ENCODE measurements at regions not wholly inside any gene's neighbourhood (a gene's known extent, or its start where the extent isn't known, plus 50 kb on each side); places are given as distances from the start of the nearest gene placed in this dataset.

DNA sequence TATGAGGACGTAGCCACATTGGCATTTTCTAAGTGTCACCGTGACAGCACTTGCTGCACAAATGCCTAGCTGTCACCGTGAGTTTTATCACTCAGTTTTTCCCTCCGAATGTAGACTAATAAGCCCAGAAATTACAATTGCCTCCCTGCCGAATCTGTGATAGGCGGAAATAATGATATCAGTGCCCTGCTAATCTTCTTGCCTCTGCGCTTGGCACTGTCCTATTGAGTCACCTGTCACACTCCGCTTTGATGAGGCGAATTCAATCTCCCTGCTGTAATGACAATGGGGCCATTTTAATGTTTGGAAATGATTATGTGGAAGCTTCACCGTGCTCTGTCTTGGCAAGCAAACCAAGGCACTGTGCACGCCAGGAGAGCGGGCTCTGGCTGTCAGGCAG lies 112.8 kb downstream of the LINC00237 start:
- DNase-seq (ENCODE audit: low read depth in 2 of 3, low spot score in 1 of 3): no peak

DNA sequence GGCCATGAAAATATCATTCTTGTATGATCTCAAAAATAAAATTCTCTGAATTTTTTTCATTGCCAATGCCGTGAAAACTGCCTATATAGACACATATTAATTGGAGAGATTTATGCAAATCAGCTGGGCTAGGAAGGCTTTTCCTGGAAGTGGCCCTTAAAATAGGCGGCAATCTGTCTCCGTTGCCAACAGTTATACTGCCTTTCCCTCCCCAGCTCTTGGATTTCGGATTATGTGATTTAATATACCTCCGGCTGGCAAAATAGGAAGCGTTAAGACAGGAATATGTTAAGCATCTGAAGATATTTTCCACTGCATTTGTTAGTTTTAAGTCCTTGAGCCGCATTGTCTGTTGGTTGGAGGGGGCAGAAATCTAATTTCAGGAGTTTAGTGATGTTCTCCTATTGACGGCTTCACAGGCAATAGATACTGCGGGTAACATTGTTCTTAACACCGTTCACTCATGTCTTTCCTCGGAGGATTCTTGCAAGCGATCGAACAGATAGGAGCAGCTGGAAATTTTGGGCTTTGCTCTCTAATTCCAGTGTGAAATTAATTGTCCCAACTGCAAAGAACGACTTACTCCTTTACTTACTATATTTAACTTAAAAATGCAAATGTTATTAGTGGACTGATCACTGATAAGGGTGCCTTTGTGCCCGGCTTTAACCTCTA lies 113.3 kb downstream of the LINC00237 start:
- no peak for DNase-seq (ENCODE audit: low read depth in 2 of 3, low spot score in 1 of 3)

DNA sequence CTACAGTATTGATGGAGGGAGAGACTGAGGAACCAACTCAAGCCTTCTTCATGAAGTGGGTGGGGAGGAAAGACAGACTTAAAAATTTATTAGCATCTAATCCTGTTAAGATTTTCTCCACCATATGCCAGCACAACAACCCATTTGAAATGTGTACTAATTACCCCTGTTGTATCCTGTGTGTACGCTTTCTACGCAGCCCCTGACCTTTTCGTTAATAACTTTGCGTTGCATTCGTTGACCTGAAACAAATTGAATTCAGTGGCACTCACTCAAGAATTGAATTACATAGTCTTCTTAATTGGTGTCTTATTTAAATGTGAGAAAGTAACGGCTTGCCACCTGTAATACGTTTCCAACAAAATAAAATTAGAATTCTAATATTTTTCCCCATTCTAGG lies 113.9 kb downstream of the LINC00237 start:
- DNase-seq (ENCODE audit: low read depth in 2 of 3, low spot score in 1 of 3): no peak

DNA sequence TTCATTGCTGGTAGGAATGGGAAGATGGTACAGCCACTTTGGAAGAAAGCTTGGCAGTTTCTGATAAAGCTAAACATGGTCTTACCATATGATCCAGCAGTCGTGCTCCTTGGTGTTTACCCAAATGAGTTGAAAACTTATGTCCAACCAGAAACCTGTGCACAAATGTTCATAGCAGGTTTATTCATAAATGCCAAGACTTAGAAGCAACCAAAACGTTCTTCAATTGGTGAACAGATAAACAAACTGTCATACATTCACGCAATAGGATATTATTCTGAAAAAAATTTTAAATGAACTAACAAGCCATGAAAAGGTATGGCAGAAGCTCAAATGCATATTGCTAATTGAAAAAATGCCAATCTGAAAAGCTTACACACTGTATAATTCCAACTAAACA lies 117.1 kb downstream of the LINC00237 start:
- DNase-seq (ENCODE audit: low read depth in 2 of 3, low spot score in 1 of 3): no peak

DNA sequence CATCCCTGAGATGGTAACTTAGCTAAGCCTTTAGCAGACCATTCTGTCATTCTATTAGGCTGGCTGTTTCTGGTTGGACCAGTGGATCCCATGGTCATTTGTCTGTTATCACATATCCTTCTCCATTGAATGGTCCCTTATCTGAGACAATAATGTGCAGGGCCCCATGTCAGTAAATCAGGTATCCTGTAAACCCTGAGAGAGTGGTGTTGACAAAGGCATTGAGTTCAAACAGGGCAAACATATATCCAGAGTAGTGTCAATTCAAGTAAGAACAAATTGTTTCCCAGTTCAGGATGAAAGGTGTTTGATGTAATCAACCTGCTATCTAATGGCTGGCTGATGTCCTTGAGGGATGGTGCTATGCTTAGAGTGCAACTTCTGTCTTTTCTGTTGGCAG lies 126.2 kb downstream of the LINC00237 start:
- DNase-seq (ENCODE audit: low read depth in 2 of 3, low spot score in 1 of 3): no peak

DNA sequence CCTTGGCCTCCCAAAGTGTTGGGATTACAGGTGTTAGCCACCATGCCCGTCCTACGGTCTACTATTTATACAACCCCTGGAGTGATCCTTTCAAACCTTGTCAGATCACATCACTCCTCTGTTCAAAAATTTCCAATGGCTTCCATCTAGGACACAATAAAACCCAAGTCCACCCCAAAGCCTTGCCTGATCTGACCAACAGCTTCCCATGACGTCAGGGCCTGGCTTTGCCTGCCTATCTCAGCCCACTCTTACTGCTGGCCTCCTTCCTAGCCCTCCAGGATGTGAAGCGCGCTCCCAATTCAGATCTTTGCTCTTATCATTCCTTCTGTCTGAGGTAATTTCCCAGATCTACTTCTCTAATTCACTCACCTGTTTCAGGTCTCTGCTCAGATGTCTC lies 128.4 kb downstream of the LINC00237 start:
- no peak for DNase-seq (ENCODE audit: low read depth in 2 of 3, low spot score in 1 of 3)

DNA sequence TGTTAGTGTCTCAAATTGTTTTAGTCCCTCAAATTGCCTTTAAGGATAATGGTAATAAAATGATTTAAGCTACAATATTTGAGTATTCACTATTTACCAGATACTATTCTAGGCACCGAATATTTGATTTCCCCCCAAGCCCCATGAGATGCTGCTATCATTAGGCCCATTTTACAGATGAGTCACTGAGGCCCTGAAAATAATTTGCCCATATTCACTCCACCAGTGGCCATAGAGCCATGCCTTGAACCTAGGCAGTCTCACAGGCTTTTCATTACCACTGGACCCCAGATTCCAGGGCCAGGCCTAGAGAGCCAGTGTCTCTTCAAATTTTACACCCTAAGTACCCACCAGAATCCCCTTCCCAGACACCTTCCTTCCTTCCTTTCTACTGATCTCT lies 133.7 kb downstream of the LINC00237 start:
- DNase-seq (ENCODE audit: low read depth in 2 of 3, low spot score in 1 of 3): no peak

DNA sequence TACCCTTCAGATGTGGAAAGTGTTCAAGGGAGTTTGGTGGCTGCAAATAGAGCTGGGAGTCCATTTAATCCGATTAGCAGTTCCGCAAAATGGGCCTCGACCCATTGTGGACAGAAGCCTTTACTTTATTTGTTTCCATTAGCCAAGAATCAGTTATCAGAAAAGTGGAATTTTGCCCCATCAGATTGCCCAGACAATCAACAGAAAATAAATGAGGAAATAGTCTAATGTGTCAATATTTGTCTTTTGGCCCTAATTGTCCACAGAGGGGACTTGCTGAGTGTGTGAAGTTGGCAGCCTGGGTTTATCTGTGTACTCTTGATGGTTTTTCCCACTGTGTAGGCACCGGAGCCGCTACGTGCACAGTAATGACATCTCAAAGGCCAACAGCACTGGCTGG lies 134.3 kb downstream of the LINC00237 start:
- no peak for DNase-seq (ENCODE audit: low read depth in 2 of 3, low spot score in 1 of 3)

DNA sequence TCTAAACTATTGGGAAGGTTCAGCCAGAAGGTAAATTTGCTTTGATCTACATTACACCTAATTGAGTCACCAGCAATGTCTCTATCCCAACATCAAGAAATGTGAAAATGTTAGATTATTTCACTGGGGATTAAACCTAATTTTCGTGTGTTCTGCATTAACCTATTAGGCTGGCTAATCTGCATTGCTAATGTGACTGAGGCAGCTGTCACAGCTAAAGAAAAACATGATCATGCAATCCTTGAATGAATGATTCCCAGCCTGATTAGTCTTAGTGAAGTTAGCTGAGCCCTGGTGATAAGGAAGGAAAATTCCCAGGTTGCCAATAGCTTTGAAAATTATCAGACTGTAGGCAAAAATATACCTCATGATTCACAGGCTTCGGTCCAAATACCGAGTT lies 135.3 kb downstream of the LINC00237 start:
- DNase-seq (ENCODE audit: low read depth in 2 of 3, low spot score in 1 of 3): no peak

DNA sequence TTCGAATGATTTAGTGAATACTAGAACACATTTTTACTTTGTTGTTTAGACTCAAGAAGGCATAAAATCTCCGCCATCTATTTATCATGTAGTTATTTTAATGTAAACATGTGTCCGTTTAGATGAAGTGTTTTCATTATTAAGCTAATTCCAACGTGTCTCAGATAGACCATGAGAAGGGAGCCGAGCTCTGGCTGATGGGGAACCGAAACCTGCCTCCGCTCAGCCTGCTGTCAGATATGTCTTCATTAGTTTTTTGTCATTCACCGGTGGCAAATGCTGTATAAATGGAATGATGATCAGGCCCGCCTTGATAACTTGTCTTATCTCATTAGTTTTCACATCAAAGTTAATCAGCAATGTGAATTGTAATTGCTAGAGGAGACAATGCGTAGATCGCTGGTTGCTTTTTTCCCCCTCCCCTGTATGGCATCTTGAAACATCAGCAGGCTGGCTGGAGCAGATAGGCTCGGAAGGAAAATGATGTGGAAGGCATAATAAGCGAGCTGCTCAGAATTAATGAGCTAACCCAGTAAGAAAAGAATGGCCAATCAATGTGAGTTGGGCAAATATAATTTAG lies 136.4 kb downstream of the LINC00237 start:
- DNase-seq (ENCODE audit: low read depth in 2 of 3, low spot score in 1 of 3): no peak

DNA sequence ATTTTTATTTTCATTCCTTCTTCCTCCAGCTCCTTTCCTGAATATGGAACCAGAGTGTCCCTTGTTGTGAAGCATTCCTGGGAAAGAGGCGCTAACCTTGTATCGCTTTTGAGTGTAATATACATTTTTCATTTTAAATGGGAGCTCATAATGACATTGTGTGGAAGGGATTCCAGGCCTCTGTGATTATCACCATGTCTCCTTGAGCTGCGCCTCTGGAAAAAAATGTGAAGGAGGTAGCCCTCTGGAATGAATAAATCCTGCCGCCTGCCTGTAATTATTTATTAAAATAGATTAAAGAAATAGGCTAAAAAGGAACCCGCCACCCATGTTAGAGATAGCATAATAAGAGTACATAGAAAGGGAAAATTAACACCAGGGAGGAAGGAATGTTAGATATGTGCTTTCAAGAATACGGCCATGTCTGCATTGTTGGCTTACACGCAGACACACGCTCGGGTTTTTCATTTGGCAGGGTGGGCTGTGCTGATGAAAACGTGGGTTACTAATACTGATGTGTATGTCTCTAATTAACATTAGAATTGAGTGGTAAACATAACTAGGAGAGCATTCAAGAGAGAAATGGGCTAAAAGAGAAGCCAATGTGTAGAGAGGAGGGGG lies 138.5 kb downstream of the LINC00237 start:
- no peak for DNase-seq (ENCODE audit: low read depth in 2 of 3, low spot score in 1 of 3)

DNA sequence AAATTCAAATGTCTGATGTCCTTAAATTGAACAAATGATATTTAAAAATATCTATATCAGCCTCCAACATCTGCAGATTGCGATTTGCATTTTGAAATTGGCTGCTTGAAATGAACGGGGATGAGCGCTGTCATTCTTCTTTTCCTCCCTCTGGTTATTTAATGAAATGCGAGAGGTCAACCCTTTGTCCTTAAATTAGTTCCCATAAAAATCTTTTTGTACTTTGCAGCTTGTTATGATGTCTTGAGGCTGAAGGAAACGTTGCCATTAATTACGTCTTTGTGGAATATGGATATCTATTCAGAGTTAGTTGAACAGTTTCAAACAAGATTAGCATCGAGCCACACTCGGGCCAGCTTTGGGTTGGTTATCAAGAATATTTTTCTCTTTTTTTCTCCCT lies 140.0 kb downstream of the LINC00237 start:
- no peak for DNase-seq (ENCODE audit: low read depth in 2 of 3, low spot score in 1 of 3)

DNA sequence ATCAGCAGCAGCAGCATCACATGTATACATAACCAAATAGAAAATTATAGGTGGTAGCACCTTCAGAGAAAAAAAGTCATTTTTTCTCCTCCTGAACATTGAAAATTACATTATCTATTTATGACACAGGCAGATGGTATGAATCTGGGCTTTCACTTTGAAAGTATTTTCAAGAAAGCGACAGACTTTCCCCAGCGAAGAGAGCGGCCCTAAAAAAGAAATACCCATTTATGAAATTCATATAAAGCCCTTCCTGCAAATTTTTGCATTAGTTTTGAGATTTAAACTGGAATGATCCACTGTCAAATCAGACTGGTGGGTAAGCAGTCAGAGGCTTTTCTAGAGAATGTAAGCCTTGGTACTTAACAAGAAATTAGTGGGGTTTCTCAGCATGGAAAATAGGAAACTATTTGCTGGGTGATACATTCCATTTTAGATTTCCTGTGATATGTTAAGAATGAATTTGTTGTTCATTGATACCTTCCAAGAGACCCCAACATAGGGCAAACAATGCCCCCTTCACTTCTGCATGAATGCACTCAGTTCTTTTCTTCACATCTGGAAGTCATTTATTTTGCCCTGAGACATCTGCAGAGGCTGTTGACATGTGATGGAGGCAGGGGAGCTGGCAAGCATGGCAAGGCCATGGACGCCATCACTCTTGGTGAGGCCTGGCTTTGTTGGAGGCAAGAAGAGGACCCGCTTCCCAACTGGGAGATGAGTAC lies 147.0 kb downstream of the LINC00237 start:
- DNase-seq (ENCODE audit: low read depth in 2 of 3, low spot score in 1 of 3): no peak

DNA sequence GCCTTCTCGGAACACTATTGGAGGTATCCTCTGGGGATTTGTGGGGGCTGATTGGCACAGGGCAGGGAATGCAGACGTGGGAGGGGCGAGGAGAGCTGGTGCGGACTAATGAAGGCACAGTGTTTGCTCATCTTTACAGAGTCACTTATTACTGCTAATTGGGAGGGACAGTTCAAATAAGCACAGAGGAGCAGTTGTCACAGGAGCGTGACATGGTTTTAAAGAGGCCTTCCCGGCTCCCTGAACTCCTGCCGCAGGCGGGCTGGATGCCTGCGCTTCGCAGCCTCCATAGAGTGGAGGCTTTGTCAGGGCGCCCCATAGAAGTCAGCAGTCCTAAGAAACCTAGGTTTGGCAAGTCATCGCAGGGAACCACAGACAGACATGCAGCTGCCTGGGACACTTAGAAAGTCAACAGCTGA lies 149.6 kb downstream of the LINC00237 start:
- no peak for DNase-seq (ENCODE audit: low read depth in 2 of 3, low spot score in 1 of 3)

DNA sequence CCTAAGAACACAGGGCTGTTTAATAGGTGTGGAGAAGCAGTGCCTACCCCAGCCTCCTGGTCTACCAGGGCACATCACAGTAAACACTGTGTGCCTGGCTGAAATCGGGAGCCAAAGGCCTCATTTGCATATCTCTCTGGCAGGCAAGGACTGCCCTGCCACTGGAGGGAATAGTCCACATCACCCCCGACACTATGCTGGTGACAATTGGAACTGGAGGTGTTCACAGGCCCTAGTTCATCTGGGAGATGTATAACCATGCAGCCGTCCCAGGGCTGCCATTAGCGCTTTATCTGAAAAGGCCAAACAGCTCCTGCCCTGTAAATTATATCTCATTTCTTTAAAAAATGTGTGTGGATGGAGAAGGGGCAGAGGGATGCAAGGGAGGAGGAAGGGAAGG lies 150.3 kb downstream of the LINC00237 start:
- no peak for DNase-seq (ENCODE audit: low read depth in 2 of 3, low spot score in 1 of 3)

DNA sequence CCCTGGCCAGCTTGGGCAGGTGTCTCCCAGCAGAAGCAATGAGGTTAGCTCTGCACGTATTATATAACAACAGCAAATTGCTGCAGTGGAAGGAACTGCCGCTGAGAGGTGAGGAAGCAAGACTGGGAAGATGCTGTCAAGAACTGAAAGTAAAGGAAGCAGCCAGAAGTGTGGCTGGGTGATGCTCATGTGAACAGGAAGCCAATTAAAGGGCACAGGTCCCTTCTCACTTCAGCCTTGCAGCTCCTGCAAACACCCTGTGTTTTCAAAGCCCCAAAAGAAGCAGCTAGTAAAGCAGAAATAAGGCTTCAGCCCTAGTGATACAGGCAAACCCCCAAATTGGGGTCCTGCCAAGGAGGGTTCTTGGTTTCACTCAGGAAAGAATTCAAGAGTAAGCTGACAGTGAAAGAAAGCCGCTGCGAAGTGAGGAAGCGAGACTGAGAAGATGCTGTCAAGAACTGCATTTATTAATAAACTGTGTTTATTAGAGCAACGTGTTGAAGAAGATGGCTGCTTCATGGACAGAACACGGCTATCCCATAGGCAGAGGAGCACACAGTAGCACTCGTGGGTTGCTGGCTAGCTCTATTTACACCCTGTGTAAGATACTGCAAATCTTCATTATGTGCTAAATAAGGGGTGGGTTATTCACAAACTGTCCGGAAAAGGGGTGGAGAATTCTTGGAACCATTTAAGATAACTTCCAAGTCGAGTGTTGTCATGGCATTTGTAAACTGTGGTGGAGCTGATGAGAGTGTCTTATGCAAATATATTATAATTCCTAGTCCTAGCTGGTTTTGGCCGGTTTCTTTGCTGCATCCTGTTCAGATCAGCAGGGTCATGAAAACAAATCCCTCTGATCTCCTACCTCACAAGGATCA lies 152.2 kb downstream of the LINC00237 start:
- no peak for DNase-seq (ENCODE audit: low read depth in 2 of 3, low spot score in 1 of 3)

DNA sequence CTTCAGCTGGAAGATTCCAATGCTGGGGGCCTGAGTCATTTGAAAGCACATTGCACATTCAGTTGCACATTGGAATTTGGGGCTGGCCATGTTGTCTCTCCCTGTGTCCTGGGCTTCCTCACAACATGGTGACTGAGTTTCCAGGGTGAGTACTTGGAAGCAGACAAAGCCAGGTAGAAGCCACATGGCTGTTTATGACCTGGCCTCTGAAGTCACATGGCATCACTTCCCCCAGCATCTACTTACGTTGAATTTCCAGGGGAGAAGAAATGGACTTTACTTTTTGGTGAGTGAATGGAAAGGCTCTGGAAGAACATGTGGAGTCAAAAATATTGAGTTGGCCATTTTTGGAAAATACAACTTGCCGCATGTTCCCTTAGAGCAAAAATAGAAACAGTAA lies 155.5 kb downstream of the LINC00237 start:
- DNase-seq (ENCODE audit: low read depth in 2 of 3, low spot score in 1 of 3): no peak

DNA sequence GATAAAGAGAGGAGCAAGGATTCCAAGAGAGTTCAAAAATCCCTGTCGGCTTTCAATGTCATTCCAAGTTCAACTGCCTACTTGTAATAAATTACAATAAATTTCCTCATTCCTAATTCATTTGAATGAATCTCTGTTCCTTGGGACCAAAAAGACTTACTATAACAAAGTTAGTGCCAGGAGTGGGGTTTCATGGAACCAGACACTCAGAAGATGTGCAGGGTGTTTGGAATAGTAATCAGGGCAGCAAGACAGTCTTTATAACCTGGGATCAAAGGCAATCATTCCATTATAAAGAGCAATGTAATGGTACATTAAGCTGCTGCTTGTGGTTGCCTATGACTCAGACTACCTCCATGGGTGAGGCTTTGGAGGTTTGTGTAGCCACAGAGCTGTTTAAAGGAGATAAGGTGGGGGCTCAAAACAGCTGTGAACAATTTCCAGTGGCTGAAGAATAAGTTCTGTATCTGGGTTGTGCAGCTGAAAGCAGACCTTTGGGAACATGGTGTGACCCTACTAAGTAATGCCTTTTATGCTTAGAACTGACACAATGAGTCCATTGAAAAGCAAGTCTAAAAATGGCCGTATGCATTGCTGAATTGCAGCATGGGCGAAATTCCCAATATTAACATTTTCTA lies 159.9 kb downstream of the LINC00237 start:
- DNase-seq (ENCODE audit: low read depth in 2 of 3, low spot score in 1 of 3): no peak

DNA sequence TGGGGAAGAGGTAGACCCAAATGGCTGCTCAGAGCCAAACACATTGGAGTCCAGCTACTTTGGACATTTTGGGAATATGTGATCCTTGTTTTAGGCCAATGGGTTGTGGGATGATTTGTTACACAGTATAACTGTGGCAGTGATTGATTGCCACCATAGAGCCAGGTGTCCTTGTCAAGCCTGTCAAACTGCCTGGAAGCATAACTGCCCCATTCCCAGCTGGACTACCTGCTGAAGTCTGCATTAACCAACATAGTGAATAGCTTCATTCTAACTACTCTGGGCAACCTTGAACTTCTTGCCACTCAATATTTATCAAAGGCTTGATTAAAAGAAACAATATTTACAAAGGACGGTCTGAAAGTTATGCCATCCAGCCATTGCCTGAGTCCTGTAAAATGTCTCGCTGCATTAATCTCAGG lies 164.7 kb downstream of the LINC00237 start:
- no peak for DNase-seq (ENCODE audit: low read depth in 2 of 3, low spot score in 1 of 3)

DNA sequence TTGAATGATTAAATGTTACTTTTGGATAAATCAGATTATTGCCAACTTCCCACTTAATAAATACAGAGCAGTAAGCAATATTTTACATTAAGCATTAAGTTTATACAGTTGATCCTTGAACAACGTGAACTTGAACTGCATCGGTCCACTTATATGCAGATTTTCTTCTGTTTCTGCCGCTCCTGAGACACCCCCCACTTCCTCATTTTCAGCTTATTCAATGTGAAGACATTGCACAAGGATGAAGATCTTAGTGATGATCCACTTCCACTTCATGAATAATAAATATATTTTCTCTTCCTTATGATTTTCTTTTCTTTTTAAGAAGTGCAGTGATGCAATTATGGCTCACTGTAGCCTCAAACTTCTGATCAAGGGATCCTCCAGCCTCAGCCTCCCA lies 167.2 kb downstream of the LINC00237 start:
- DNase-seq (ENCODE audit: low read depth in 2 of 3, low spot score in 1 of 3): no peak

DNA sequence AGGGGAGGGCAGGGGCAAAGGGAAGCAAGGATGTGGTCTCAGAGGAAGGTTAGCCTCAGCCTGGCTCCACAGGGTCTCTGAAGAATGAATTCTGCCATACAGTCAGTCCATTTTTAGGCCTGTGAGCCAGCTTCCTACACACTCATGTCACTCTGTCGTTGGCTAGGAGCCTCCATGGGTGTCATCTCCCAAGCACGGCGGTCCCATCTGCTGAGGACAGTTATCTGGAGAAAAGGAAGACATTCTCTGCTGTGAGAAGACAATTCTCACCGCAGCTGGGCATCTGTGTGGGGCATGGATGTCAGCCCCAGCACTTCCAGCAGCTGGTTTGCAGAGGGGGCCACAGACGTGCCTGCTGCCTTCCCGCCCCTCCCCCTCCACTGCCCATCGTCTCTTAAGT lies 167.6 kb downstream of the LINC00237 start:
- no peak for DNase-seq (ENCODE audit: low read depth in 2 of 3, low spot score in 1 of 3)

All from stimulated activated CD4-positive, alpha-beta T cell treated with anti-CD3 and anti-CD28 coated beads, Interleukin-12 subunit alpha, Interleukin-12 subunit beta, amount 100 ng/mL, for 48 hours (primary cell).